ENCODE measurements at regions not wholly inside any gene's neighbourhood (a gene's known extent, or its start where the extent isn't known, plus 50 kb on each side); places are given as distances from the start of the nearest gene placed in this dataset.

DNA sequence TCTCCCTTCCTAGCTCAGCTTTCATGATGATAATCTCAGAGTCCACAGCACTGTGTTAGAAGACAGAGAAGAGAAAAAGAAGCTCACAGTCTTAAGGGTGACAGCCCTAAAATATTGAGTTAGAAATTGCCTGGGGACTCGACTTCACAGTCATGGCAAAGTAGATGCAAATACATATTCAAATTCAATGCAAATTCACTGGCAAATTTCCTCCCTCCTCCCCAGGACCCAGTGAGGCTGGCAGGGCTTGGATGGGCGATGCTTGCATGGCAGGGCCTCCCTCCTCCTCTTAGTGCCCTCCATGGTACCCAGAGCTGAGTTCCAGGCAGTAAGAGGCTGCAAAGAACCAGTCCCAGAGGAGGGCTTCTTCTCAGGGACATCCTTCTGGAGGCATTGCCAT lies 115.6 kb upstream of the UQCRFS1 start:
- H3K4me2 ChIP-seq (replicated peaks; ENCODE audit: low read depth, low read length, poor library complexity, severe bottlenecking): no peak overlapping the region
- H3K4me1 ChIP-seq (ENCODE audit: control insufficient read depth in 2 of 2, insufficient read depth in 2 of 2, low read length in 2 of 2): no peaks in the 10 kb centered on the region
- H3K79me2 ChIP-seq (ENCODE audit: control insufficient read depth, insufficient read depth, low read length): no peaks in the 10 kb centered on the region
- ChIA-PET CTCF (interaction anchor here (0.6 kb wide), 1 partner anchor 18 kb away, joined by 4 read pairs; no protein-coding TSS in a partner anchor), POLR2A (no interaction called here)
- H3K27ac ChIP-seq (ENCODE audit: low read length in 2 of 2): no peak overlapping the region
- ATAC-seq (ENCODE audit: low read depth): no peak
- Mint-ChIP-seq H3K27ac (no peak overlapping the region), H3K27me3 (no peaks in the 10 kb centered on the region), H3K9me3 (ENCODE audit: insufficient read depth) (peaks cover 4% of the 10 kb centered on the region), H3K4me1 (no peaks in the 10 kb centered on the region), H3K4me3 (no peak overlapping the region)
- no peaks in the 10 kb centered on the region for H3K36me3 ChIP-seq (replicated peaks in 1 of 2; ENCODE audit: control extremely low read depth in 1 of 2, control insufficient read depth in 1 of 2, extremely low read depth in 1 of 2, insufficient read depth in 2 of 2, low read length in 1 of 2)
- no peak overlapping the region for H2AFZ ChIP-seq (ENCODE audit: insufficient read depth, low read depth, low read length, poor library complexity, severe bottlenecking)
- TF ChIP-seq CTCF (IDR thresholded peaks at IDR 0.05) (no peak), EZH2 (IDR thresholded peaks at IDR 0.05; ENCODE audit: borderline replicate concordance, insufficient read depth, low read depth, low read length, poor library complexity, severe bottlenecking) (no peak)
- DNase-seq: no peak
- H4K20me1 ChIP-seq (ENCODE audit: control insufficient read depth, insufficient read depth, low read length, poor library complexity, severe bottlenecking): no peaks in the 10 kb centered on the region
- H3K4me3 ChIP-seq (ENCODE audit: control extremely low read depth in 1 of 5, extremely low read depth in 1 of 5, insufficient read depth in 1 of 5, low read depth in 2 of 5, low read length in 4 of 5): no peak overlapping the region
- H3K27me3 ChIP-seq (replicated peaks in 1 of 4; ENCODE audit: control extremely low read depth in 1 of 4, control insufficient read depth in 3 of 4, insufficient read depth in 4 of 4, low read length in 3 of 4): no peaks in the 10 kb centered on the region
- no peak overlapping the region for H3K9ac ChIP-seq (ENCODE audit: low read length)
- WGBS (ENCODE audit: insufficient coverage): 38% methylated on average over 2 of the region's 2 CpGs
- intact Hi-C loops (cut with micrococcal nuclease): no loop called here
- H3K9me3 ChIP-seq (ENCODE audit: control extremely low read depth in 1 of 3, control insufficient read depth in 2 of 3, insufficient read depth in 1 of 3, low read length in 2 of 3): peaks cover 0 to 46% (median 0%) of the 10 kb centered on the region in 3 donors

DNA sequence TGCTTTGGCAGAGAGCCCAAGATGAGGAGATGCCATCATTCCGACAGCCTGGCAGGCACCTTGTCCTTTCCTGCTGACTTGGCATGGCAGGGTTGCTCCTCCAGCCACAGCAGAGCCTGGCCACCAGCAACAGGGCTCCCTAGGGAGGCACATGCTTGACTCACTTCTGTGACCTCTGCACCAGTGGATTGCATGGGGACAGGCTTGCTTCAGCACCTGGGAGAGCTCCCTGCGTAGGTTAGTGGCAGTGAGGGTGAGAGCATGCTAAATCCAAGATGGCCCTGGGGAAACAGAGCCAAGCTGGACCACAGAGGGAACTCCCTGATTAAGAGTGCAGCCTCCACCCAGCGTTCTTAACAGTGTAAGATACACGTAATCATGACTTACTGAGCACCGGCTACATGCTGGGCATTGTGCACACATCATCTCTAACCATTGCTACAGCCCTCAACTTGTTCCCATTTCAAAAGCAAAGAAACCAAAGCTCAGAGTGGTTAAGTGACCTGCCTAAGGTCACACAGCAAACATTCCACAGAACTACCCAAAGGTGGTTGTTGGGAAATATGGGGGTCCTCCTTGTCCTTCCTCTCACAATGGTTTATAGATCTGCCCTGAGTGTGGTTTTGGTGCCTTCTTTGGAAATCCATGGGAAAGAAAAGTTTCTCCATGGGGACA lies 116.6 kb upstream of the UQCRFS1 start:
- H3K4me1 Mint-ChIP-seq: no peaks in the 10 kb centered on the region
- H4K20me1 ChIP-seq (ENCODE audit: control insufficient read depth, insufficient read depth, low read length, poor library complexity, severe bottlenecking): no peaks in the 10 kb centered on the region
- no peaks in the 10 kb centered on the region for H3K79me2 ChIP-seq (ENCODE audit: control insufficient read depth, insufficient read depth, low read length)
- 80% methylated on average over 5 of the region's 5 CpGs for WGBS (ENCODE audit: insufficient coverage)
- no peak overlapping the region for H3K9ac ChIP-seq (ENCODE audit: low read length)
- H3K27me3 Mint-ChIP-seq: no peaks in the 10 kb centered on the region
- H3K9me3 Mint-ChIP-seq (ENCODE audit: insufficient read depth): peaks cover 4% of the 10 kb centered on the region
- H3K36me3 ChIP-seq (replicated peaks in 1 of 2; ENCODE audit: control extremely low read depth in 1 of 2, control insufficient read depth in 1 of 2, extremely low read depth in 1 of 2, insufficient read depth in 2 of 2, low read length in 1 of 2): no peaks in the 10 kb centered on the region
- H3K9me3 ChIP-seq (ENCODE audit: control extremely low read depth in 1 of 3, control insufficient read depth in 2 of 3, insufficient read depth in 1 of 3, low read length in 2 of 3): peaks cover 0 to 40% (median 0%) of the 10 kb centered on the region in 3 donors
- no peak for TF ChIP-seq CTCF (IDR thresholded peaks at IDR 0.05)
- no peak for TF ChIP-seq EZH2 (IDR thresholded peaks at IDR 0.05; ENCODE audit: borderline replicate concordance, insufficient read depth, low read depth, low read length, poor library complexity, severe bottlenecking)
- H3K27me3 ChIP-seq (replicated peaks in 1 of 4; ENCODE audit: control extremely low read depth in 1 of 4, control insufficient read depth in 3 of 4, insufficient read depth in 4 of 4, low read length in 3 of 4): no peaks in the 10 kb centered on the region
- ChIA-PET CTCF (no interaction called here), POLR2A (no interaction called here)
- no peak overlapping the region for H3K27ac ChIP-seq (ENCODE audit: low read length in 2 of 2)
- no peak overlapping the region for H2AFZ ChIP-seq (ENCODE audit: insufficient read depth, low read depth, low read length, poor library complexity, severe bottlenecking)
- H3K4me2 ChIP-seq (replicated peaks; ENCODE audit: low read depth, low read length, poor library complexity, severe bottlenecking): no peak overlapping the region
- intact Hi-C loops (cut with micrococcal nuclease): no loop called here
- no peak overlapping the region for H3K4me3 Mint-ChIP-seq
- ATAC-seq (ENCODE audit: low read depth): no peak
- DNase-seq: no peak
- H3K27ac Mint-ChIP-seq: no peak overlapping the region
- H3K4me1 ChIP-seq (ENCODE audit: control insufficient read depth in 2 of 2, insufficient read depth in 2 of 2, low read length in 2 of 2): no peaks in the 10 kb centered on the region
- H3K4me3 ChIP-seq (ENCODE audit: control extremely low read depth in 1 of 5, extremely low read depth in 1 of 5, insufficient read depth in 1 of 5, low read depth in 2 of 5, low read length in 4 of 5): no peak overlapping the region
